H9 (cell line): ENCODE measurements at regions not wholly inside any gene's neighbourhood (a gene's known extent, or its start where the extent isn't known, plus 50 kb on each side); places are given as distances from the start of the nearest gene placed in this dataset.

Experiments used
- DNase-seq: peaks from one replicate; pipeline ENCODE4 v3.0.0-alpha.2; 2017
- H2AFZ ChIP-seq: one replicate; pipeline ENCODE4 v1.6.1; 2013; ENCODE audit warnings: mild to moderate bottlenecking, low read length, control low read depth, moderate library complexity
- H2AK5ac ChIP-seq: 2 replicates; pipeline ENCODE4 v1.6.1; 2013; ENCODE audit warnings: low read length, control low read depth, mixed read lengths; ENCODE audit not compliant: insufficient read length
- H2BK120ac ChIP-seq: one replicate; pipeline ENCODE4 v1.6.1; 2013; ENCODE audit warnings: low read depth, mild to moderate bottlenecking, low read length, control low read depth, inconsistent platforms; ENCODE audit not compliant: poor library complexity, severe bottlenecking
- H2BK12ac ChIP-seq: 2 replicates; pipeline ENCODE4 v1.6.1; 2013; ENCODE audit warnings: low read length, control low read depth, mixed read lengths, low read depth; ENCODE audit not compliant: insufficient read length
- H2BK15ac ChIP-seq: 2 replicates; pipeline ENCODE4 v1.6.1; 2013; ENCODE audit warnings: low read depth, low read length, control low read depth
- H2BK20ac ChIP-seq: one replicate; pipeline ENCODE4 v1.6.1; 2013; ENCODE audit warnings: low read depth, mild to moderate bottlenecking, low read length, control low read depth, inconsistent platforms; ENCODE audit not compliant: poor library complexity, severe bottlenecking
- H2BK5ac ChIP-seq: 2 replicates; pipeline ENCODE4 v1.6.1; 2013; ENCODE audit warnings: low read length, control low read depth, mixed read lengths; ENCODE audit not compliant: insufficient read length
- H3K14ac ChIP-seq: 2 replicates; pipeline ENCODE4 v1.6.1; 2013; ENCODE audit warnings: low read length, control low read depth; ENCODE audit not compliant: insufficient read depth
- H3K18ac ChIP-seq: 2 replicates; pipeline ENCODE4 v1.6.1; 2013; ENCODE audit warnings: low read depth, mild to moderate bottlenecking, mixed read lengths, low read length, control low read depth; ENCODE audit not compliant: insufficient read length
- H3K23ac ChIP-seq: 2 replicates; pipeline ENCODE4 v1.6.1; 2013; ENCODE audit warnings: low read length, control low read depth, mixed read lengths, low read depth; ENCODE audit not compliant: insufficient read length
- H3K23me2 ChIP-seq: 2 replicates; pipeline ENCODE4 v1.6.1; 2013; ENCODE audit warnings: low read depth, mild to moderate bottlenecking, mixed read lengths, low read length, control low read depth; ENCODE audit not compliant: insufficient read length, poor library complexity, severe bottlenecking
- H3K27ac ChIP-seq: 2 replicates; pipeline ENCODE4 v1.5.1; 2013; ENCODE audit warnings: low read length, control low read depth, mixed read lengths, low read depth; ENCODE audit not compliant: insufficient read length
- H3K27me3 ChIP-seq: 2 replicates; pipeline ENCODE4 v1.6.1; 2013; ENCODE audit warnings: low read length, control low read depth, inconsistent platforms; ENCODE audit not compliant: insufficient read depth
- H3K4ac ChIP-seq: 2 replicates; pipeline ENCODE4 v1.6.1; 2013; ENCODE audit warnings: low read depth, mild to moderate bottlenecking, control low read depth, inconsistent platforms, low read length, moderate library complexity
- H3K4me1 ChIP-seq: 2 replicates; pipeline ENCODE4 v1.6.1; 2013; ENCODE audit warnings: low read length, control low read depth, inconsistent platforms; ENCODE audit not compliant: insufficient read depth
- H3K4me2 ChIP-seq: 2 replicates; pipeline ENCODE4 v1.6.1; 2013; ENCODE audit warnings: low read length, control low read depth, mixed read lengths; ENCODE audit not compliant: insufficient read length, insufficient read depth
- H3K56ac ChIP-seq: 2 replicates; pipeline ENCODE4 v1.6.1; 2013; ENCODE audit warnings: low read depth, mild to moderate bottlenecking, mixed read lengths, low read length, control low read depth; ENCODE audit not compliant: insufficient read length
- H3K79me1 ChIP-seq: 2 replicates; pipeline ENCODE4 v1.6.1; 2013; ENCODE audit warnings: low read depth, mild to moderate bottlenecking, moderate library complexity, low read length, control low read depth, inconsistent platforms; ENCODE audit not compliant: insufficient read depth, poor library complexity, severe bottlenecking
- H3K79me2 ChIP-seq: 2 replicates; pipeline ENCODE4 v1.6.1; 2013; ENCODE audit warnings: low read length, control low read depth, inconsistent platforms; ENCODE audit not compliant: insufficient read depth
- H3K9ac ChIP-seq: 2 replicates; pipeline ENCODE4 v1.6.1; 2013; ENCODE audit warnings: low read length, control low read depth, mixed read lengths; ENCODE audit not compliant: insufficient read length; ENCODE audit errors: extremely low read depth
- H3K9me3 ChIP-seq: one replicate; pipeline ENCODE4 v1.6.1; 2013; ENCODE audit warnings: low read depth, low read length, inconsistent platforms; ENCODE audit not compliant: control insufficient read depth
- H3T11ph ChIP-seq: one replicate; pipeline ENCODE4 v1.6.1; 2013; ENCODE audit warnings: mild to moderate bottlenecking, low read length, control low read depth, inconsistent platforms
- H4K20me1 ChIP-seq: one replicate; pipeline ENCODE4 v1.6.1; 2013; ENCODE audit not compliant: control insufficient read depth, insufficient read length, insufficient read depth
- H4K5ac ChIP-seq: 2 replicates; pipeline ENCODE4 v1.6.1; 2013; ENCODE audit warnings: low read depth, mild to moderate bottlenecking, mixed read lengths, low read length, control low read depth; ENCODE audit not compliant: insufficient read length
- H4K8ac ChIP-seq: replicated peaks from 2 replicates; pipeline ENCODE4 v1.6.1; 2013; ENCODE audit warnings: low read length, control low read depth, mixed read lengths, low read depth; ENCODE audit not compliant: insufficient read length
- H4K91ac ChIP-seq: 2 replicates; pipeline ENCODE4 v1.6.1; 2013; ENCODE audit warnings: low read depth, mild to moderate bottlenecking, moderate library complexity, mixed read lengths, low read length, control low read depth; ENCODE audit not compliant: insufficient read length
- H3K27ac Mint-ChIP-seq, 3 experiments: 2 replicates in 2 of 3; 3 replicates in 1 of 3; pipeline ENCODE4 v1.8.0; 2020 to 2021; ENCODE audit warnings: mixed read lengths in 3 of 3, mild to moderate bottlenecking in 1 of 3, moderate library complexity in 1 of 3
- H3K27me3 Mint-ChIP-seq: 2 replicates; pipeline ENCODE4 v1.8.0; 2021; ENCODE audit warnings: low read depth, mild to moderate bottlenecking, moderate library complexity, mixed read lengths
- H3K36me3 Mint-ChIP-seq, 3 experiments: 2 replicates in 2 of 3; 3 replicates in 1 of 3; pipeline ENCODE4 v1.8.0; 2020 to 2021; ENCODE audit warnings: low read depth in 3 of 3, mixed read lengths in 3 of 3; ENCODE audit not compliant: insufficient read depth in 1 of 3
- H3K4me1 Mint-ChIP-seq, 2 experiments: 2 replicates each; pipeline ENCODE4 v1.8.0; 2020; ENCODE audit warnings: mixed read lengths in 2 of 2
- H3K4me3 Mint-ChIP-seq, 2 experiments: 2 replicates in 1 of 2; 3 replicates in 1 of 2; pipeline ENCODE4 v1.8.0; 2020 to 2021; ENCODE audit warnings: mild to moderate bottlenecking in 2 of 2, mixed read lengths in 2 of 2, moderate library complexity in 1 of 2
- H3K9me3 Mint-ChIP-seq, 2 experiments: 2 replicates in 1 of 2; 3 replicates in 1 of 2; pipeline ENCODE4 v1.8.0; 2020; ENCODE audit warnings: mild to moderate bottlenecking in 2 of 2, mixed read lengths in 2 of 2, moderate library complexity in 1 of 2
- WGBS: extraction: QIAGEN DNeasy Blood & Tissue Kit; methylation state at CpG from one replicate; pipeline ENCODE4 v1.1.7; 2013; ENCODE audit warnings: missing lambda C conversion rate, low lambda C conversion rate, mixed read lengths; ENCODE audit not compliant: insufficient read length; ENCODE audit errors: extremely low coverage; 5-methylcytosine and 5-hydroxymethylcytosine counted together
- TF ChIP-seq, protein P1 (sequence below): fragments of 200-600 bp; sonication (generic); conservative IDR thresholded peaks from 3 replicates; pipeline ENCODE4 v1.8.0; 2021; ENCODE audit warnings: antibody characterized with exemption, mild to moderate bottlenecking

DNA sequence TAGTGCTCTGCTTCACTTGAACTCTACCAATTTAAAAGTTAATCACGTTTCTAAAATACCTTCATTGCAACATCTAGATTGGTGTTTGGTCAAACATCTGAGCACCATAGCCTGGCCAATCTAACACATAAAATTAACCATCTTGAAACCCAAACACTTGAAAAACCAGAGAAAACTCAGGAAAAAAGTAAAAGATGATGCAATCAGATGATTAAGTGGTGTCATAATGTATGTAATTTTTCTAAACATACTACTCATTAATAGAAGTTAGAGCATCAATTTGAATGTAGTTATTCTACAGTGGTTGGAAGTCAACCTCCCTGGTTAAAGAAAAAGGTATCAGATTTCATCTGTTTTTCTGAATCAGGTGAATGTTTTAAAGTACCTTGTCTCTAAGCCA, 228.6 kb upstream of the ID4 start:
- Histone ChIP-seq H2BK20ac (no peak overlapping the region), H4K5ac (no peak overlapping the region), H2AK5ac (no peak overlapping the region), H4K91ac (no peak overlapping the region), H3K4me2 (no peak overlapping the region), H3K79me2 (no peaks in the 10 kb centered on the region), H3K23me2 (no peaks in the 10 kb centered on the region), H2BK12ac (no peak overlapping the region), H2AFZ (no peak overlapping the region), H3K23ac (no peak overlapping the region), H3K14ac (no peak overlapping the region), H3K9ac (no peak overlapping the region), H3K27me3 (no peaks in the 10 kb centered on the region), H2BK5ac (no peak overlapping the region), H4K8ac (no peak overlapping the region), H2BK15ac (no peak overlapping the region), H3K18ac (no peak overlapping the region), H3K56ac (no peak overlapping the region), H2BK120ac (no peak overlapping the region), H3K4me1 (no peaks in the 10 kb centered on the region; the same call in 1 of the 2 replicates), H3K27ac (no peak overlapping the region), H3K9me3 (no peaks in the 10 kb centered on the region), H3T11ph (no peak overlapping the region), H3K4ac (no peak overlapping the region), H4K20me1 (no peaks in the 10 kb centered on the region), H3K79me1 (no peaks in the 10 kb centered on the region)
- WGBS = no CpG with 5 or more reads among the region's 1 CpG
- H3K27ac Mint-ChIP-seq = peak overlapping the region in 1 of 3 experiments; percentile 76; a peak in 2 of 7 replicates
- TF ChIP-seq, protein P1, sequence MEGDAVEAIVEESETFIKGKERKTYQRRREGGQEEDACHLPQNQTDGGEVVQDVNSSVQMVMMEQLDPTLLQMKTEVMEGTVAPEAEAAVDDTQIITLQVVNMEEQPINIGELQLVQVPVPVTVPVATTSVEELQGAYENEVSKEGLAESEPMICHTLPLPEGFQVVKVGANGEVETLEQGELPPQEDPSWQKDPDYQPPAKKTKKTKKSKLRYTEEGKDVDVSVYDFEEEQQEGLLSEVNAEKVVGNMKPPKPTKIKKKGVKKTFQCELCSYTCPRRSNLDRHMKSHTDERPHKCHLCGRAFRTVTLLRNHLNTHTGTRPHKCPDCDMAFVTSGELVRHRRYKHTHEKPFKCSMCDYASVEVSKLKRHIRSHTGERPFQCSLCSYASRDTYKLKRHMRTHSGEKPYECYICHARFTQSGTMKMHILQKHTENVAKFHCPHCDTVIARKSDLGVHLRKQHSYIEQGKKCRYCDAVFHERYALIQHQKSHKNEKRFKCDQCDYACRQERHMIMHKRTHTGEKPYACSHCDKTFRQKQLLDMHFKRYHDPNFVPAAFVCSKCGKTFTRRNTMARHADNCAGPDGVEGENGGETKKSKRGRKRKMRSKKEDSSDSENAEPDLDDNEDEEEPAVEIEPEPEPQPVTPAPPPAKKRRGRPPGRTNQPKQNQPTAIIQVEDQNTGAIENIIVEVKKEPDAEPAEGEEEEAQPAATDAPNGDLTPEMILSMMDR = no peak
- no peak overlapping the region for H3K4me3 Mint-ChIP-seq
- H3K9me3 Mint-ChIP-seq = peaks cover 2 to 5% of the 10 kb centered on the region in 2 experiments; a peak in 3 of 5 replicates
- H3K36me3 Mint-ChIP-seq = peaks cover 0 to 6% (median 2%) of the 10 kb centered on the region in 3 experiments; a peak in 4 of 7 replicates
- H3K4me1 Mint-ChIP-seq = peaks cover 8 to 12% of the 10 kb centered on the region in 2 experiments
- DNase-seq = no peak
- H3K27me3 Mint-ChIP-seq = no peaks in the 10 kb centered on the region
